ENCODE measurements at regions not wholly inside any gene's neighbourhood (a gene's known extent, or its start where the extent isn't known, plus 50 kb on each side); places are given as distances from the start of the nearest gene placed in this dataset.

GRCh38 chr13:103161476-103161875 lies 95.3 kb upstream of the SLC10A2 start:
- TF ChIP-seq CTCF (IDR thresholded peaks at IDR 0.05; ENCODE audit: unreplicated experiment): no peak
- no peak for DNase-seq (ENCODE audit: low spot score in 2 of 2, unreplicated experiment in 2 of 2)
- no peak overlapping the region for H3K27ac Mint-ChIP-seq
- peaks cover 5% of the 10 kb centered on the region for H3K9me3 Mint-ChIP-seq
- no peaks in the 10 kb centered on the region for H3K27me3 Mint-ChIP-seq (ENCODE audit: low read depth)
- no peaks in the 10 kb centered on the region for H3K36me3 Mint-ChIP-seq
- peaks cover 6% of the 10 kb centered on the region for H3K4me1 Mint-ChIP-seq
- H3K4me3 Mint-ChIP-seq: no peak overlapping the region

GRCh38 chr13:103157434-103158145 lies 91.4 kb upstream of the SLC10A2 start:
- peaks cover 12% of the 10 kb centered on the region for H3K4me1 Mint-ChIP-seq
- H3K4me3 Mint-ChIP-seq: no peak overlapping the region
- peaks cover 5% of the 10 kb centered on the region for H3K9me3 Mint-ChIP-seq
- H3K36me3 Mint-ChIP-seq: no peaks in the 10 kb centered on the region
- no peak for TF ChIP-seq CTCF (IDR thresholded peaks at IDR 0.05; ENCODE audit: unreplicated experiment)
- H3K27ac Mint-ChIP-seq: no peak overlapping the region
- DNase-seq (ENCODE audit: low spot score in 2 of 2, unreplicated experiment in 2 of 2): no peak
- H3K27me3 Mint-ChIP-seq (ENCODE audit: low read depth): no peaks in the 10 kb centered on the region

- Mint-ChIP-seq H3K27ac (no peak overlapping the region), H3K4me1 (peaks cover 12% of the 10 kb centered on the region), H3K4me3 (no peak overlapping the region)
Observed at GRCh38 chr13:103157016-103157415, 90.8 kb upstream of the SLC10A2 start.

GRCh38 chr13:103156346-103156998 lies 90.3 kb upstream of the SLC10A2 start:
- Mint-ChIP-seq H3K4me3 (no peak overlapping the region), H3K27ac (no peak overlapping the region), H3K27me3 (ENCODE audit: low read depth) (no peaks in the 10 kb centered on the region), H3K4me1 (peaks cover 12% of the 10 kb centered on the region), H3K36me3 (no peaks in the 10 kb centered on the region), H3K9me3 (peaks cover 5% of the 10 kb centered on the region)
- no peak for DNase-seq (ENCODE audit: low spot score in 2 of 2, unreplicated experiment in 2 of 2)
- no peak for TF ChIP-seq CTCF (IDR thresholded peaks at IDR 0.05; ENCODE audit: unreplicated experiment)

More at GRCh38 chr13:103157016-103157415, 90.8 kb upstream of the SLC10A2 start:
- no peaks in the 10 kb centered on the region for H3K27me3 Mint-ChIP-seq (ENCODE audit: low read depth)
- DNase-seq (ENCODE audit: low spot score in 2 of 2, unreplicated experiment in 2 of 2): no peak
- no peak for TF ChIP-seq CTCF (IDR thresholded peaks at IDR 0.05; ENCODE audit: unreplicated experiment)
- H3K9me3 Mint-ChIP-seq: peaks cover 5% of the 10 kb centered on the region
- H3K36me3 Mint-ChIP-seq: no peaks in the 10 kb centered on the region

- DNase-seq (ENCODE audit: low spot score in 2 of 2, unreplicated experiment in 2 of 2): no peak
- Mint-ChIP-seq H3K27ac (no peak overlapping the region), H3K9me3 (no peaks in the 10 kb centered on the region), H3K36me3 (no peaks in the 10 kb centered on the region), H3K4me1 (peaks cover 12% of the 10 kb centered on the region), H3K4me3 (no peak overlapping the region), H3K27me3 (ENCODE audit: low read depth) (no peaks in the 10 kb centered on the region)
- TF ChIP-seq CTCF (IDR thresholded peaks at IDR 0.05; ENCODE audit: unreplicated experiment): no peak
Observed at GRCh38 chr13:103153466-103153865, 87.2 kb upstream of the SLC10A2 start.
